HEK293 (cell line): ENCODE measurements at regions not wholly inside any gene's neighbourhood (a gene's known extent, or its start where the extent isn't known, plus 50 kb on each side); places are given as distances from the start of the nearest gene placed in this dataset.

Source experiments
- BCL11A ChIP-seq: fragments of 450-650 bp; formaldehyde crosslinking; IDR thresholded peaks from 2 replicates; pipeline ENCODE4 v1.5.1; 2016; ENCODE audit warnings: low read depth, missing biosample characterization, missing genetic modification characterization
- BCL11B ChIP-seq: fragments of 450-650 bp; formaldehyde crosslinking; IDR thresholded peaks from 2 replicates; pipeline ENCODE4 v1.5.1; 2016; ENCODE audit warnings: low read depth, missing biosample characterization, missing genetic modification characterization
- FEZF1 ChIP-seq: fragments of 450-650 bp; formaldehyde crosslinking; IDR thresholded peaks from 2 replicates; pipeline ENCODE4 v1.5.1; 2016; ENCODE audit warnings: missing biosample characterization, missing genetic modification characterization
- GLIS2 ChIP-seq: fragments of 450-650 bp; formaldehyde crosslinking; IDR thresholded peaks from 2 replicates; pipeline ENCODE4 v1.5.1; 2016; ENCODE audit warnings: missing biosample characterization, missing genetic modification characterization
- HOXC10 ChIP-seq: sonication (generic); formaldehyde crosslinking; IDR thresholded peaks from 2 replicates; pipeline ENCODE4 v1.8.1; 2023; ENCODE audit warnings: mild to moderate bottlenecking, missing genetic modification reagents
- PRDM10 ChIP-seq: fragments of 450-650 bp; formaldehyde crosslinking; IDR thresholded peaks from 2 replicates; pipeline ENCODE4 v1.5.1; 2016; ENCODE audit warnings: missing biosample characterization, missing genetic modification characterization
- SP7 ChIP-seq: fragments of 450-650 bp; formaldehyde crosslinking; IDR thresholded peaks from 2 replicates; pipeline ENCODE4 v1.5.1; 2016; ENCODE audit warnings: missing biosample characterization, missing genetic modification characterization
- ZBTB21 ChIP-seq: fragments of 450-650 bp; formaldehyde crosslinking; IDR thresholded peaks from 2 replicates; pipeline ENCODE4 v1.5.1; 2017; ENCODE audit warnings: missing biosample characterization, missing genetic modification characterization
- ZBTB44 ChIP-seq: fragments of 450-650 bp; IDR thresholded peaks from 2 replicates; pipeline ENCODE4 v1.5.1; 2018; ENCODE audit warnings: missing biosample characterization, mild to moderate bottlenecking, missing genetic modification characterization
- ZBTB6 ChIP-seq: fragments of 450-650 bp; formaldehyde crosslinking; IDR thresholded peaks from 2 replicates; pipeline ENCODE4 v1.5.1; 2017; ENCODE audit warnings: missing biosample characterization, missing genetic modification characterization
- ZFHX2 ChIP-seq: fragments of 450-650 bp; formaldehyde crosslinking; conservative IDR thresholded peaks from 2 replicates; pipeline ENCODE4 v1.5.1; 2016; ENCODE audit warnings: missing biosample characterization, missing genetic modification characterization
- ZNF140 ChIP-seq: fragments of 450-650 bp; formaldehyde crosslinking; IDR thresholded peaks from 2 replicates; pipeline ENCODE4 v1.5.1; 2016; ENCODE audit warnings: missing biosample characterization, missing genetic modification characterization
- ZNF148 ChIP-seq: fragments of 450-650 bp; formaldehyde crosslinking; IDR thresholded peaks from 2 replicates; pipeline ENCODE4 v1.5.0; 2017; ENCODE audit warnings: missing biosample characterization, missing genetic modification characterization, borderline replicate concordance
- ZNF202 ChIP-seq: fragments of 450-650 bp; formaldehyde crosslinking; IDR thresholded peaks from 2 replicates; pipeline ENCODE4 v1.5.1; 2016; ENCODE audit warnings: missing biosample characterization, missing genetic modification characterization, borderline replicate concordance
- ZNF23 ChIP-seq: fragments of 450-650 bp; formaldehyde crosslinking; IDR thresholded peaks from 2 replicates; pipeline ENCODE4 v1.5.1; 2016; ENCODE audit warnings: missing biosample characterization, missing genetic modification characterization, borderline replicate concordance
- ZNF280C ChIP-seq: fragments of 450-650 bp; formaldehyde crosslinking; IDR thresholded peaks from 2 replicates; pipeline ENCODE4 v1.5.1; 2016; ENCODE audit warnings: missing biosample characterization, missing genetic modification characterization
- ZNF362 ChIP-seq: fragments of 450-650 bp; formaldehyde crosslinking; IDR thresholded peaks from 2 replicates; pipeline ENCODE4 v1.5.1; 2016; ENCODE audit warnings: missing biosample characterization, missing genetic modification characterization
- ZNF449 ChIP-seq: fragments of 450-650 bp; formaldehyde crosslinking; IDR thresholded peaks from 2 replicates; pipeline ENCODE4 v1.5.1; 2017; ENCODE audit warnings: missing biosample characterization, mild to moderate bottlenecking, missing genetic modification characterization, moderate library complexity
- ZNF560 ChIP-seq: fragments of 450-650 bp; formaldehyde crosslinking; IDR thresholded peaks from 2 replicates; pipeline ENCODE4 v1.5.1; 2017; ENCODE audit warnings: missing biosample characterization, missing genetic modification characterization, borderline replicate concordance
- ZNF639 ChIP-seq: fragments of 450-650 bp; formaldehyde crosslinking; IDR thresholded peaks from 2 replicates; pipeline ENCODE4 v1.5.1; 2016; ENCODE audit warnings: missing biosample characterization, missing genetic modification characterization
- ZNF704 ChIP-seq: fragments of 450-650 bp; formaldehyde crosslinking; IDR thresholded peaks from 2 replicates; pipeline ENCODE4 v1.5.1; 2016; ENCODE audit warnings: missing biosample characterization, missing genetic modification characterization
- ZNF747 ChIP-seq: fragments of 450-650 bp; formaldehyde crosslinking; IDR thresholded peaks from 2 replicates; pipeline ENCODE4 v1.5.1; 2016; ENCODE audit warnings: missing biosample characterization, missing genetic modification characterization

- TF ChIP-seq PRDM10 (no peak), ZBTB6 (tag by site-specific recombination) (no peak), ZNF704 (tag by site-specific recombination) (no peak), ZBTB44 (tag by site-specific recombination) (no peak), ZNF140 (tag by site-specific recombination) (no peak), ZNF202 (no peak), ZNF280C (tag by site-specific recombination) (no peak), ZFHX2 (no peak), FEZF1 (tag by site-specific recombination) (peak; percentile 94), ZNF362 (tag by site-specific recombination) (peak; percentile 91), ZNF449 (tag by site-specific recombination) (no peak), ZBTB21 (tag by site-specific recombination) (0 out of 2 replicates have a peak, but pooled peaks have one; percentile 22), ZNF560 (no peak), SP7 (tag by site-specific recombination) (peak; percentile 63), GLIS2 (no peak), BCL11A (tag by site-specific recombination) (peak; percentile 44; the same call in 1 of the 2 replicates), BCL11B (tag by site-specific recombination) (no peak), ZNF23 (tag by site-specific recombination) (no peak), ZNF639 (peak; percentile 71; the same call in 1 of the 2 replicates), ZNF148 (tag by site-specific recombination) (no peak), ZNF747 (tag by site-specific recombination) (no peak), HOXC10 (CRISPR knock-in tag) (no peak)
Measured at GRCh38 chr10:3538291-3538655, 246.7 kb downstream of the KLF6 start (continued).
